ENCODE measurements at regions not wholly inside any gene's neighbourhood (a gene's known extent, or its start where the extent isn't known, plus 50 kb on each side); places are given as distances from the start of the nearest gene placed in this dataset.

GRCh38 chr11:26070714-26071380 is 261.1 kb upstream of the ANO3 start:
- in situ Hi-C loops (cut with HindIII; ENCODE audit: low sequenced_read_pairs) = no loop called here
- no peak overlapping the region for H3K4me3 ChIP-seq (ENCODE audit: low read depth, low read length)
- no peak for DNase-seq (ENCODE audit: low read depth)
- no peak for TF ChIP-seq CTCF (IDR thresholded peaks at IDR 0.05; ENCODE audit: low read depth, low read length, missing control alignments)

GRCh38 chr11:26072614-26073153 is 259.2 kb upstream of the ANO3 start:
- no peak overlapping the region for H3K4me3 ChIP-seq (ENCODE audit: low read depth, low read length)
- DNase-seq (ENCODE audit: low read depth) = no peak
- in situ Hi-C loops (cut with HindIII; ENCODE audit: low sequenced_read_pairs) = no loop called here
- TF ChIP-seq CTCF (IDR thresholded peaks at IDR 0.05; ENCODE audit: low read depth, low read length, missing control alignments) = no peak

- in situ Hi-C loops (cut with HindIII; ENCODE audit: low sequenced_read_pairs) = no loop called here
- DNase-seq (ENCODE audit: low read depth) = no peak
- no peak overlapping the region for H3K4me3 ChIP-seq (ENCODE audit: low read depth, low read length)
- no peak for TF ChIP-seq CTCF (IDR thresholded peaks at IDR 0.05; ENCODE audit: low read depth, low read length, missing control alignments)
Measured at GRCh38 chr11:26073646-26074045, 258.3 kb upstream of the ANO3 start.

- TF ChIP-seq CTCF (IDR thresholded peaks at IDR 0.05; ENCODE audit: low read depth, low read length, missing control alignments) = no peak
- no peak for DNase-seq (ENCODE audit: low read depth)
- in situ Hi-C loops (cut with HindIII; ENCODE audit: low sequenced_read_pairs) = no loop called here
- no peak overlapping the region for H3K4me3 ChIP-seq (ENCODE audit: low read depth, low read length)
Measured at GRCh38 chr11:26076233-26076990, 255.5 kb upstream of the ANO3 start.

- DNase-seq (ENCODE audit: low read depth) = no peak
- in situ Hi-C loops (cut with HindIII; ENCODE audit: low sequenced_read_pairs) = no loop called here
- no peak overlapping the region for H3K4me3 ChIP-seq (ENCODE audit: low read depth, low read length)
- TF ChIP-seq CTCF (IDR thresholded peaks at IDR 0.05; ENCODE audit: low read depth, low read length, missing control alignments) = no peak
Measured at GRCh38 chr11:26078231-26078821, 253.6 kb upstream of the ANO3 start.

- H3K4me3 ChIP-seq (ENCODE audit: low read depth, low read length) = no peak overlapping the region
- in situ Hi-C loops (cut with HindIII; ENCODE audit: low sequenced_read_pairs) = no loop called here
- TF ChIP-seq CTCF (IDR thresholded peaks at IDR 0.05; ENCODE audit: low read depth, low read length, missing control alignments) = no peak
- DNase-seq (ENCODE audit: low read depth) = no peak
Measured at GRCh38 chr11:26084313-26084712, 247.6 kb upstream of the ANO3 start.
